Muscle layer of duodenum (tissue), 2 donors: ENCODE measurements at regions not wholly inside any gene's neighbourhood (a gene's known extent, or its start where the extent isn't known, plus 50 kb on each side); places are given as distances from the start of the nearest gene placed in this dataset.
"Not testable (repeated sequence)": the region's sequence is repeated elsewhere in the genome, so short reads cannot be mapped to it uniquely, and the experiment has no call there.

Source experiments
- H3K27ac ChIP-seq: one replicate; pipeline ENCODE4 v1.7.0; 2013; ENCODE audit warnings: mild to moderate bottlenecking, low read length
- H3K27me3 ChIP-seq: one replicate; pipeline ENCODE4 v1.7.0; 2013; ENCODE audit warnings: low read depth, mild to moderate bottlenecking, control low read depth, low read length
- H3K36me3 ChIP-seq, 2 donors: one replicate each; pipeline ENCODE4 v1.7.0; 2013; ENCODE audit warnings: low read length in 2 of 2, control low read depth in 1 of 2, mild to moderate bottlenecking in 1 of 2; ENCODE audit not compliant: insufficient read depth in 2 of 2, control insufficient read depth in 1 of 2
- H3K4me1 ChIP-seq, 2 donors: one replicate each; pipeline ENCODE4 v1.7.0; 2013; ENCODE audit warnings: low read length in 2 of 2, mild to moderate bottlenecking in 2 of 2, control low read depth in 1 of 2, moderate library complexity in 1 of 2; ENCODE audit not compliant: insufficient read depth in 2 of 2, control insufficient read depth in 1 of 2
- H3K4me3 ChIP-seq, 2 donors: one replicate each; pipeline ENCODE4 v1.7.0; 2013; ENCODE audit warnings: low read length in 2 of 2, low read depth in 1 of 2, mild to moderate bottlenecking in 1 of 2
- H3K9me3 ChIP-seq, 2 donors: one replicate each; pipeline ENCODE4 v1.7.0; 2013; ENCODE audit warnings: low read length in 2 of 2, control low read depth in 1 of 2, mild to moderate bottlenecking in 1 of 2; ENCODE audit not compliant: control insufficient read depth in 1 of 2
- donor health status: healthy.

DNA sequence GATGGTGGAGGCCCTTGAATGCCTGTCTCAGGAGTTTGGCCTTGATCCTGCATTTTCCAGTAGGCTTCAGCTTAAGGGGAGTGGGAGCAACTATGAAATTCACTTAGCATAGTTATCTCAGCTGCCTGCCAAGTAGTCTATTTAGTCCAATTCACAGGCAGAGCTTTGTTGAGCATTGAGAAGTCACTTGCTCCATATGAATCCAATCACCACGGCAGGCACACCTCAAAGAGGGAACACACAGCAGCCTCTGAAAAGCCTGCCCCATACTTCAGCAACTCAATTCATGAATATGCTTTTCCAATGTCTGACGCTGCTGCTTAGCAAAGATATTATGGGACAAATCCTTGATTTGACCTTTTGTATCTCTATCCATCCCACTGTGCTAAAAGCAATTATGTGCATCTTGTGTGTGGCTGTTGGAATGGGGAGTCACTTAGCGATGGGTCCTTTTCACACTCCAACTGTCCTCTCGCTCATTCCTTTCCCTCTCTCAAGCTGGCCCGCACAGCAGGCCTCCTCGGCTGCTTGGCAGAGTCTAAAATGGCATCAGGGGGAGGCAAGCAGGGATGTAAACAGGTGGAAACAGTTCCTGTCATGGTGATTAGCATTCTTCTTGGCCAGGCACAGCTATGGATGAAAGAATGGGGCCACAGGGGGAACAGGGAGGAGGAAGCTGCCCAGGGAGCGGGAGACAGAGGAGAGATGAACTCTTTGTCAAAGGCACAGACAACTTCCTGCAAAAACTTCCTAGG, 56.0 kb upstream of the LRPPRC start:
- Histone ChIP-seq H3K9me3 (no peaks in the 10 kb centered on the region), H3K27me3 (no peaks in the 10 kb centered on the region), H3K4me3 (no peak overlapping the region), H3K27ac (no peak overlapping the region), H3K36me3 (no peaks in the 10 kb centered on the region), H3K4me1 (no peaks in the 10 kb centered on the region)

DNA sequence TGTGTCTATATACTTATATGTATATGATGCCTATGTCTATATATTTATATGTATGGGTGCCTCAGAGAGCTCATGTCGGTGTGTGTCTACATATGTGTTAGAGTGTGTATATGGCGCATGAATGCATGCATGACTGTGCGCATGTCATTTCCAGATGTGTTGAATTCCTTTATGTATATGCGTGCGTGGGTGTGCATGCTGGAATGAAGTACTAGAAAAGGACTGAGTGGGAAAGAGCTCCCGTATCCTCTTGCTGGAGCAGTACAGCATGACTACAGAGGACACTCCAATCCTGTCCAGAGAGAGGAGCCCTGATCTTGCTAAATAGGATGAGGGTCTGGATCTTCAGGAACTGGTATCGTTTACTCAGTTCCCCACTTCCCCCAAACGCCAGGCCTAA, 56.8 kb upstream of the LRPPRC start:
- Histone ChIP-seq H3K27me3 (no peaks in the 10 kb centered on the region), H3K9me3 (no peaks in the 10 kb centered on the region), H3K4me3 (no peak overlapping the region), H3K27ac (no peak overlapping the region), H3K36me3 (no peaks in the 10 kb centered on the region), H3K4me1 (no peaks in the 10 kb centered on the region)

DNA sequence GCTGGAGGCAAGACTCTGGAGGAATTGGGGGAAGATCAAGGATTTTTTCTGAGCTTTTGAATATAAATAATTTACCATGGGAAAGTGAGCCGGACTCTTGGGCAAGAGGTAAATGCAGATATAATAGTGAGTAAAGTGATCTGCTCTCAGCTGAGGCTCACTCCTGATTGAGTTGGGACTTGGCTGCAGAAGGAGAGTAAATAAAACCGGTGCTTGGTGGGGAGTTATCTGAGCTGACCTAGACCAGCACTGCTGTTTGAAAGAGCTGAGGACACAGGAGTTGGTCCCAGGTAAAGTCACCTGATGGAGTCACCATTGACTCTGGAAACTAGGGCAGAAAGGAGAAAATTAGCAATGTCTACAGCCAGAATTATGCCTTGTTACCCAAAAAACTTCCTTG, 57.3 kb upstream of the LRPPRC start:
- no peaks in the 10 kb centered on the region for H3K4me1 ChIP-seq
- H3K27me3 ChIP-seq = no peaks in the 10 kb centered on the region

DNA sequence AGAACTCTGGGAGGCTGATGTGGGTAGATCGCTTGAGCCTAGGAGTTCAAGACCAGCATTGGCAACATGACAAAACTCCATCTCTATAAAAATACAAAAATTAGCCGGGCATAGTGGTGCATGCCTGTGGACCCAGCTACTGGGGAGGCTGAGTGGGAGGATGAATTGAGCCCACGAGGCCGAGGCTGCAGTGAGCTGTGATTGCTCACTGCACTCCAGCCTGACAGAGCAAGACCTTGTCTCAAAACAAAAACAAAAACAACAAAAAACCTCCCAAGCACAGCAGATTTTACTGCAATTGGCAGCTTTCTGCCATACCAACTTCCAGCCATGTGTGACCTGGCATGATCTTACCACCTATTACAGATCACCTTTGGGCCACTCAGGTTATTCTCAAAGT, 57.7 kb upstream of the LRPPRC start:
- H3K4me1 ChIP-seq = no peaks in the 10 kb centered on the region
- no peak overlapping the region for H3K4me3 ChIP-seq
- no peaks in the 10 kb centered on the region for H3K9me3 ChIP-seq
- no peaks in the 10 kb centered on the region for H3K36me3 ChIP-seq
- H3K27me3 ChIP-seq = no peaks in the 10 kb centered on the region
- no peak overlapping the region for H3K27ac ChIP-seq

More for the DNA sequence above, 57.3 kb upstream of the LRPPRC start:
- H3K27ac ChIP-seq = no peak overlapping the region
- H3K36me3 ChIP-seq = no peaks in the 10 kb centered on the region
- no peaks in the 10 kb centered on the region for H3K9me3 ChIP-seq
- no peak overlapping the region for H3K4me3 ChIP-seq

DNA sequence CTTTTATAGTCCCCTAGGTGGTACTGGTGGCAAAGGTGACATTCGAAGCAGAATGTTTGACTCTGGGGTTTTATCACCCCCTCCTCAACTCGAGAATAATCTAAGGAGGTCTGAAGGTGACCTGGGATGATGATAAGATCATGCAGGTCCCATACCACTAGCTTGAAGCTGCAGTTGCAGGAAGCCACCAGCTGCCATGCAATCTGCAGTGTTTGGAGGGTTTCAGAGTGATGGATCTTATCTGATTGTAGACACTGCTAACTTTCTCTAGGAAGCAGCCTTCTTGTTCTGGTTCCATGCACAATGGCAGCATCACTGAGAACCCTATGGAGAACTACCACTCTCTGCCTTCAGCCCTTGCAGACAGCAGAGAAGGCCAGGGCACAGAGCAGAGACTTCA, 59.4 kb upstream of the LRPPRC start:
- Histone ChIP-seq H3K27ac (no peak overlapping the region), H3K36me3 (no peaks in the 10 kb centered on the region), H3K4me1 (no peaks in the 10 kb centered on the region), H3K27me3 (no peaks in the 10 kb centered on the region), H3K9me3 (no peaks in the 10 kb centered on the region), H3K4me3 (no peak overlapping the region)

DNA sequence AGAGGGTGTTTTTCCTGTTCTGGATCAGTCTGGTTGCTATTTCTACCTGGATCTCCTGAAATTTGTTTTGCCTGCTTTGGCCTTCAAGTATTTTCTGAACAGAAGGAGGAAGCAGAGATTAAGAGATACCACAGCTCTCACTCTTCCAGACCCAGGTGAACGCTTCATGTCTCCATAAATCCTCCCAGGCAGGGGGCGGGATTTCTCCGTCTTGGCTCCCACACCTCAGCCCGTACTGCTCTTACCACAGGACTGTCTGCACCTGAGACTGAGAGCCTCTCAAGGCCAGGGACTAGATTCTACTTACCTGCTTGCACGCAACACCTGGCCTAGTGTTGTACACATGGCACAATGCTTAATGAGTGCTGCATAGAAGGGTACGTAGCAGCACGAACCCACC, 59.9 kb upstream of the LRPPRC start:
- Histone ChIP-seq H3K4me1 (no peaks in the 10 kb centered on the region), H3K36me3 (no peaks in the 10 kb centered on the region), H3K4me3 (no peak overlapping the region), H3K9me3 (no peaks in the 10 kb centered on the region), H3K27ac (no peak overlapping the region), H3K27me3 (no peaks in the 10 kb centered on the region)

DNA sequence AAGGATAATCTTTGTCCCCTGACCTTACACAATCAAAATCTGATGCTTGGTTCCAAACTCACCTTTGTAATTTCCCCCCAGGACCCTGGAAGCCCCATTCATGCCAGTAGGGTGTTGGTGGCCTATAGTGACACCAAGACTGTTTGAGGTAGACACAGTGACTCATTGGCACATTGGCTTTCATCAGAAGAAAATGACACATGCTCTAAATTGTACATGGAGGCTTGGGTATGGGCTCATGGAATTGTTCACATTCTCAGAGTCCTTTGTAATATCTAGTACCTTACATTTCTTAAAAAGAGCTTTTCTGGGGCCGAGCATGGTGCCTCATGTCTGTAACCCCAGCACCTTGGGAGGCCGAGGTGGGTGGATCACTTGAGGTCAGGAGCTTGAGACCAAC, 61.2 kb upstream of the LRPPRC start:
- Histone ChIP-seq H3K36me3 (no peaks in the 10 kb centered on the region), H3K9me3 (no peaks in the 10 kb centered on the region), H3K4me1 (no peaks in the 10 kb centered on the region), H3K4me3 (no peak overlapping the region), H3K27ac (no peak overlapping the region), H3K27me3 (no peaks in the 10 kb centered on the region)

DNA sequence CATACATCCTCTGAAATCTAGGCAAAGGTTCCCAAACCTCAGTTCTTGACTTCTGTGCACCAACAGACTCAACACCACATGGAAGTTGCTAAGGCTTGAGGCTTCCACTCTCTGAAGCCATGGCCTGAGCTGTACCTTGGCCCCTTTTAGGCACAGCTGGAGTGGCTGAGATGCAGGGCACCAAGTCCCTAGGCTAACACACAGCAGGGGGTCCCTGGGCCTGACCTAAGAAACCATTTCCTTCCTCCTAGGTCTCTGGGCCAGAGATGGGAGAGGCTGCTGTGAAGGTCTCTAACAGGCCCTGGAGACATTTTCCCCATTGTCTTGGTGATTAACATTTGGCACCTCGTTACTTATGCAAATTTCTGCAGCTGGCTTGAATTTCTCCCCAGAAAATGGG, 64.5 kb upstream of the LRPPRC start:
- H3K27ac ChIP-seq, H3K4me1 ChIP-seq, H3K27me3 ChIP-seq, H3K4me3 ChIP-seq, H3K9me3 ChIP-seq, H3K36me3 ChIP-seq: not testable (repeated sequence)

DNA sequence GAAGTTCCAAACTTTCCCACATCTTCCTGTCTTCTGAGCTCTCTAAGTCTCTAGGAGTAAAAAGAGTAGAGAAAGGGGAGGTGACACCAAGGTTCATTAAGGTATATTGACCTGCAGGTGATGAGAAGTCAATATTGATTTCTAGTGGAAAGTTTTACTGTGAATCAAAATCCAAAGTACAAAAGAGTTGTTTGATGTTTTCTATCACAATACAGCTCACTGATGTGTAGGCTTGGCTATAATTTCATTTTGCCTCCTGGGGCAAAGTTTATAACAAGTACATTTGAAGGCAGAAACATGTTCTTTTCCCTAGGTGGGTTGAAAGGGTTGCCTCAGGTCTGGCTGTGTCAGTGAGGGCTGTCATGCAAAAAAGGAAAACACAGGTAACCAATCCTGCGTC, 65.2 kb upstream of the LRPPRC start:
- no peaks in the 10 kb centered on the region for H3K36me3 ChIP-seq
- no peaks in the 10 kb centered on the region for H3K4me1 ChIP-seq
- no peaks in the 10 kb centered on the region for H3K27me3 ChIP-seq
- no peak overlapping the region for H3K27ac ChIP-seq
- H3K9me3 ChIP-seq = no peaks in the 10 kb centered on the region
- no peak overlapping the region for H3K4me3 ChIP-seq

DNA sequence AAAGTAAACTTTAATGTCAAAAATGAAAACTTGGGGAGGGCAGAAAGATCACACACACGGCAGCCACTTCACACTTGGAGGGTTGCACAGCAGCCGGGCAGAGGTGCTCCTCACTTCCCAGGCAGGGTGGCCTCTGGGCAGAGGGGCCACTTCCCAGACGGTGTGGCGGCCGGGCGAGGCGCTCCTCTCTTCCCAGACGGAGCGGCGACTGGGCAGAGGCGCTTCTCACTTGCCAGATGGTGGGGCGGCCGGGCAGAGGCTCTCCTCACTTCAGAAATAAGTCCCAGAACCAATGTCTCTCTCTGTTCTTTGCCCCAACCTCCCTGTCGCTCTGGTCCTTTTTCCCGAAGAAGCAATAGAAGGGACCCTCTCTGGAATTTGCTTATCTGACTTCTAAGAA, 65.7 kb upstream of the LRPPRC start:
- Histone ChIP-seq H3K4me3 (no peak overlapping the region), H3K27ac (no peak overlapping the region), H3K36me3 (no peaks in the 10 kb centered on the region), H3K27me3 (no peaks in the 10 kb centered on the region), H3K9me3 (no peaks in the 10 kb centered on the region), H3K4me1 (no peaks in the 10 kb centered on the region)

DNA sequence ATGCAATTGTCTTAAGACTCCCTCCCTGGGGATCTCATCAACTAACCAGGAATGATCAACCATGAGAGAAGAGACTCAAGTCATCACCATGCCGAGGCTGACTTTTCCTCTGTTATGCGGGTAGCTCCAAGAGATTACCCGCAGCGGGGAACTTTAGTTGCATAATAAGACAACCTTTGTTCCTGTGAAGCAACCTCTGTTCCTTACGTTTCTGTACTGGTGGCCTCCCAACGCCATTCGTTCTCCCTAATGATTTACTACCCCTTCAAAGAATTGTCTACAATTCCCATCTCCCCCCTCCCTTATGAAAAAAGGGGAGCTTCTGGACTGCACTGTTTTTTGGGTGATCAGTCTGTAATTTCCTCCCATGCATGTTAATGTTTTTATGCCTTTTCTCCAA, 66.1 kb upstream of the LRPPRC start:
- no peaks in the 10 kb centered on the region for H3K9me3 ChIP-seq
- H3K4me1 ChIP-seq = no peaks in the 10 kb centered on the region
- no peak overlapping the region for H3K4me3 ChIP-seq
- no peaks in the 10 kb centered on the region for H3K27me3 ChIP-seq
- H3K27ac ChIP-seq = no peak overlapping the region
- no peaks in the 10 kb centered on the region for H3K36me3 ChIP-seq

DNA sequence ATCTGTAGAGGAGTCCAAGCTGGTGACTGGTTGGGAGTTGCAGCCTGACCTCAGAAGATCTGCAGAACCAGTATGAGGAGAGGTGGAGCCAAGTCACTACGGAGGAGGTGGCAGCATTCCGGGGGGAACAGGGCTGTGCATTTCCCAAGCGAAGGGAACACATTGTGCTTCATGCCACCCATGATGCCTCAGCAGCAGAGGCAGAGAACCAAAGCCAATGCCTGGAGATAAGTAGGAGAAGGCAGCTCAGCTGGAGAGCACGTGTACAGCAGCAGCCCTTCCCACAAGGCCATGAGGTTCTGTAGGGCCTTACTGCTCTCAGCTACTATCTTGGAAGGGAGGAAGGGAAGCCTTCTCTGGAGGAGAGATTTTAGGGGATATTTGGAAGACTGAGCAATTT, 67.2 kb upstream of the LRPPRC start:
- Histone ChIP-seq H3K9me3 (no peaks in the 10 kb centered on the region), H3K4me1 (no peaks in the 10 kb centered on the region), H3K36me3 (no peaks in the 10 kb centered on the region), H3K27ac (no peak overlapping the region), H3K4me3 (no peak overlapping the region), H3K27me3 (no peaks in the 10 kb centered on the region)
